Keratinocyte (primary cell): ENCODE measurements at regions not wholly inside any gene's neighbourhood (a gene's known extent, or its start where the extent isn't known, plus 50 kb on each side); places are given as distances from the start of the nearest gene placed in this dataset.

Experiments
- CTCF ChIP-seq, 3 experiments: IDR thresholded peaks in 1 of 3; conservative IDR thresholded peaks in 1 of 3; optimal IDR thresholded peaks in 1 of 3; 2 replicates in 2 of 3; 3 replicates in 1 of 3; pipeline versions ENCODE3 to v1.5.1; 2011; ENCODE audit warnings: low read length in 3 of 3, mild to moderate bottlenecking in 3 of 3, moderate library complexity in 2 of 3, control low read depth in 1 of 3, inconsistent platforms in 1 of 3; ENCODE audit not compliant: insufficient read depth in 2 of 3; ENCODE audit errors: extremely low read depth in 1 of 3
- EZH2 ChIP-seq: IDR thresholded peaks from one replicate; pipeline ENCODE4 v1.6.1; 2012; ENCODE audit warnings: inconsistent platforms, mild to moderate bottlenecking, low read length, moderate library complexity

- no peak for TF ChIP-seq CTCF (optimal IDR thresholded peaks at IDR 0.05 in 1 of 3, IDR thresholded peaks at IDR 0.05 in 1 of 3, conservative IDR thresholded peaks at IDR 0.05 in 1 of 3; ENCODE audit: extremely low read depth in 1 of 3, insufficient read depth in 2 of 3, low read length in 3 of 3)
- TF ChIP-seq EZH2: no peak
Observed at GRCh38 chr13:72495681-72496080, 231.7 kb downstream of the MZT1 start.
